Activated T-helper 2 cell treated with anti-CD3 and anti-CD28 coated beads, Interferon-gamma antibody, Interleukin-2, Interleukin-4, amounts not matched to agents 10 μg/mL and 5 μg/mL and 100 μg/mL, durations not matched to agents 14 hours and 24 hours and 36 hours (primary cell): ENCODE measurements at regions not wholly inside any gene's neighbourhood (a gene's known extent, or its start where the extent isn't known, plus 50 kb on each side); places are given as distances from the start of the nearest gene placed in this dataset.
"Not testable (repeated sequence)": the region's sequence is repeated elsewhere in the genome, so short reads cannot be mapped to it uniquely, and the experiment has no call there.

Source experiments
- DNase-seq: peaks from one replicate; pipeline ENCODE4 v3.0.0; 2021; ENCODE audit warnings: low spot score
- H3K27ac Mint-ChIP-seq: one replicate; pipeline ENCODE4 v1.8.0; 2021; ENCODE audit warnings: mixed read lengths
- H3K27me3 Mint-ChIP-seq: one replicate; pipeline ENCODE4 v1.8.0; 2021; ENCODE audit warnings: low read depth, mixed read lengths
- H3K36me3 Mint-ChIP-seq: one replicate; pipeline ENCODE4 v1.8.0; 2021; ENCODE audit warnings: low read depth, mixed read lengths
- H3K4me1 Mint-ChIP-seq: one replicate; pipeline ENCODE4 v1.8.0; 2021; ENCODE audit warnings: low read depth, mixed read lengths
- H3K4me3 Mint-ChIP-seq: one replicate; pipeline ENCODE4 v1.8.0; 2021; ENCODE audit warnings: low read depth, mild to moderate bottlenecking, moderate library complexity, mixed read lengths
- H3K9me3 Mint-ChIP-seq: one replicate; pipeline ENCODE4 v1.8.0; 2021; ENCODE audit warnings: mixed read lengths
- intact Hi-C: fragments of 100-400 bp; cut with micrococcal nuclease; formaldehyde crosslinking; loops from one replicate; pipeline ENCODE4 v1.15.1; 2023

- H3K4me3 Mint-ChIP-seq = no peak overlapping the region
- no peaks in the 10 kb centered on the region for H3K36me3 Mint-ChIP-seq
- no peak for DNase-seq
- no peaks in the 10 kb centered on the region for H3K9me3 Mint-ChIP-seq
- H3K27me3 Mint-ChIP-seq = no peaks in the 10 kb centered on the region
- intact Hi-C loops = no loop called here
- no peaks in the 10 kb centered on the region for H3K4me1 Mint-ChIP-seq
- H3K27ac Mint-ChIP-seq = no peak overlapping the region
Measured at GRCh38 chr9:75333624-75334023, 245.3 kb downstream of the OSTF1 start.

- H3K27me3 Mint-ChIP-seq = no peaks in the 10 kb centered on the region
- H3K9me3 Mint-ChIP-seq = peaks cover 5% of the 10 kb centered on the region
- DNase-seq = no peak
- H3K27ac Mint-ChIP-seq = no peak overlapping the region
- no peaks in the 10 kb centered on the region for H3K36me3 Mint-ChIP-seq
- H3K4me1 Mint-ChIP-seq = no peaks in the 10 kb centered on the region
- intact Hi-C loops = no loop called here
- H3K4me3 Mint-ChIP-seq = no peak overlapping the region
Measured at GRCh38 chr9:75358846-75359245, 270.5 kb downstream of the OSTF1 start.

GRCh38 chr9:75359638-75360037, 271.3 kb downstream of the OSTF1 start:
- Mint-ChIP-seq H3K4me1 (no peaks in the 10 kb centered on the region), H3K27ac (no peak overlapping the region), H3K4me3 (no peak overlapping the region), H3K27me3 (no peaks in the 10 kb centered on the region), H3K9me3 (peaks cover 5% of the 10 kb centered on the region), H3K36me3 (no peaks in the 10 kb centered on the region)
- no peak for DNase-seq
- intact Hi-C loops = no loop called here

GRCh38 chr9:75360252-75360651, 271.9 kb downstream of the OSTF1 start:
- Mint-ChIP-seq H3K27ac (no peak overlapping the region), H3K9me3 (peaks cover 5% of the 10 kb centered on the region), H3K27me3 (no peaks in the 10 kb centered on the region), H3K4me3 (no peak overlapping the region), H3K36me3 (no peaks in the 10 kb centered on the region), H3K4me1 (no peaks in the 10 kb centered on the region)
- no peak for DNase-seq
- intact Hi-C loops = no loop called here

GRCh38 chr9:75362446-75362845, 274.1 kb downstream of the OSTF1 start:
- H3K36me3 Mint-ChIP-seq, H3K9me3 Mint-ChIP-seq, H3K27ac Mint-ChIP-seq: not testable (repeated sequence)

GRCh38 chr9:75365196-75365595, 276.9 kb downstream of the OSTF1 start:
- Mint-ChIP-seq H3K4me1 (no peaks in the 10 kb centered on the region), H3K36me3 (no peaks in the 10 kb centered on the region), H3K9me3 (peaks cover 5% of the 10 kb centered on the region), H3K4me3 (no peak overlapping the region), H3K27me3 (no peaks in the 10 kb centered on the region), H3K27ac (no peak overlapping the region)
- no peak for DNase-seq
- intact Hi-C loops = no loop called here

More at GRCh38 chr9:75362446-75362845, 274.1 kb downstream of the OSTF1 start:
- H3K4me1 Mint-ChIP-seq, H3K27me3 Mint-ChIP-seq, H3K4me3 Mint-ChIP-seq, DNase-seq, intact Hi-C loops: not testable (repeated sequence)

GRCh38 chr9:75369989-75370388, 281.7 kb downstream of the OSTF1 start:
- Mint-ChIP-seq H3K4me1 (no peaks in the 10 kb centered on the region), H3K9me3 (no peaks in the 10 kb centered on the region), H3K27ac (no peak overlapping the region), H3K36me3 (no peaks in the 10 kb centered on the region), H3K4me3 (no peak overlapping the region), H3K27me3 (no peaks in the 10 kb centered on the region)
- intact Hi-C loops = no loop called here
- DNase-seq = no peak

- Mint-ChIP-seq H3K36me3 (no peaks in the 10 kb centered on the region), H3K27ac (no peak overlapping the region), H3K9me3 (no peaks in the 10 kb centered on the region), H3K4me3 (no peak overlapping the region), H3K4me1 (no peaks in the 10 kb centered on the region), H3K27me3 (no peaks in the 10 kb centered on the region)
- intact Hi-C loops = no loop called here
- no peak for DNase-seq
Measured at GRCh38 chr9:75372499-75373268, 284.4 kb downstream of the OSTF1 start.

GRCh38 chr9:75376680-75377254, 288.5 kb downstream of the OSTF1 start:
- no peak for DNase-seq
- no peaks in the 10 kb centered on the region for H3K4me1 Mint-ChIP-seq
- H3K36me3 Mint-ChIP-seq = no peaks in the 10 kb centered on the region
- H3K27me3 Mint-ChIP-seq = no peaks in the 10 kb centered on the region
- no peak overlapping the region for H3K27ac Mint-ChIP-seq
- intact Hi-C loops = no loop called here
- no peak overlapping the region for H3K4me3 Mint-ChIP-seq
- no peaks in the 10 kb centered on the region for H3K9me3 Mint-ChIP-seq

- Mint-ChIP-seq H3K9me3 (peaks cover 4% of the 10 kb centered on the region), H3K4me1 (no peaks in the 10 kb centered on the region), H3K27me3 (no peaks in the 10 kb centered on the region), H3K27ac (no peak overlapping the region), H3K4me3 (no peak overlapping the region), H3K36me3 (no peaks in the 10 kb centered on the region)
- no peak for DNase-seq
- intact Hi-C loops = no loop called here
Measured at GRCh38 chr9:75378036-75378435, 289.7 kb downstream of the OSTF1 start.

GRCh38 chr9:75378926-75379325, 290.6 kb downstream of the OSTF1 start:
- H3K4me1 Mint-ChIP-seq = no peaks in the 10 kb centered on the region
- no peak overlapping the region for H3K4me3 Mint-ChIP-seq
- H3K36me3 Mint-ChIP-seq = no peaks in the 10 kb centered on the region
- peaks cover 6% of the 10 kb centered on the region for H3K9me3 Mint-ChIP-seq
- intact Hi-C loops = no loop called here
- no peak for DNase-seq
- no peak overlapping the region for H3K27ac Mint-ChIP-seq
- no peaks in the 10 kb centered on the region for H3K27me3 Mint-ChIP-seq

GRCh38 chr9:75382126-75382525, 293.8 kb downstream of the OSTF1 start:
- no peak overlapping the region for H3K27ac Mint-ChIP-seq
- intact Hi-C loops = no loop called here
- H3K27me3 Mint-ChIP-seq = no peaks in the 10 kb centered on the region
- peaks cover 21% of the 10 kb centered on the region for H3K9me3 Mint-ChIP-seq
- no peak for DNase-seq
- H3K4me3 Mint-ChIP-seq = no peak overlapping the region
- no peaks in the 10 kb centered on the region for H3K4me1 Mint-ChIP-seq
- no peaks in the 10 kb centered on the region for H3K36me3 Mint-ChIP-seq

GRCh38 chr9:75383420-75384034, 295.2 kb downstream of the OSTF1 start:
- H3K9me3 Mint-ChIP-seq = peaks cover 21% of the 10 kb centered on the region
- intact Hi-C loops, DNase-seq, H3K4me1 Mint-ChIP-seq, H3K36me3 Mint-ChIP-seq, H3K4me3 Mint-ChIP-seq, H3K27ac Mint-ChIP-seq, H3K27me3 Mint-ChIP-seq: not testable (repeated sequence)
